ENCODE measurements at regions not wholly inside any gene's neighbourhood (a gene's known extent, or its start where the extent isn't known, plus 50 kb on each side); places are given as distances from the start of the nearest gene placed in this dataset.

DNA sequence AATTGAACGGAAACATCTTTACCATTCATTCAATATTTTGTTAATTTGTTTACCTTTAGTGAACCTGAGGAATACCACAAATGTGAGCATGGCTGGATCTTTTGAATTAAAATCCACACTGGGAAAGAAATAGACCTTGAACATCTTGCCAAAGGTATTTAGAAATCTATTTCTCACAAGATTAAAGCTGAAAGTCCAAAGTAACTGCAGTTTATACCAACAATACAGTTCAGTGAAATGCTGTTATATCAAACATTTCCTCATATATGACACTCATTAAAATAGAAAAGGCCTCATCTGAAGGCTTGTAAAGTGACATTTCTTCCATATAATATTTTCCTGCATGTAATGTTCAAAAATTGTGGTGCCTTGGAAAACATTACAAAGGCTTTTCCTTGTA is 166.5 kb upstream of the HAND2 start:
- no peaks in the 10 kb centered on the region for H3K79me2 ChIP-seq (ENCODE audit: insufficient read depth, low read length)
- H4K20me1 ChIP-seq (ENCODE audit: insufficient read depth, low read length, poor library complexity, severe bottlenecking) = no peaks in the 10 kb centered on the region
- no peaks in the 10 kb centered on the region for H3K9me3 ChIP-seq (ENCODE audit: insufficient read depth, low read depth, low read length)
- H3K27me3 ChIP-seq (ENCODE audit: insufficient read depth, low read length, poor library complexity, severe bottlenecking) = no peaks in the 10 kb centered on the region
- H3K9ac ChIP-seq (ENCODE audit: low read depth, low read length, poor library complexity, severe bottlenecking) = no peak overlapping the region
- no peak overlapping the region for H3K4me2 ChIP-seq (ENCODE audit: low read depth, low read length, poor library complexity, severe bottlenecking)
- H3K4me3 ChIP-seq (ENCODE audit: low read length, poor library complexity, severe bottlenecking) = no peak overlapping the region
- no peak for TF ChIP-seq EZH2phosphoT487 (IDR thresholded peaks at IDR 0.05; ENCODE audit: borderline replicate concordance)
- TF ChIP-seq CTCF (conservative IDR thresholded peaks at IDR 0.05; ENCODE audit: low read length) = no peak
- H3K4me1 ChIP-seq (ENCODE audit: insufficient read depth, low read length, poor library complexity, severe bottlenecking) = no peaks in the 10 kb centered on the region
- no peaks in the 10 kb centered on the region for H3F3A ChIP-seq (ENCODE audit: low read depth)
- no peaks in the 10 kb centered on the region for H3K9me2 ChIP-seq (replicated peaks; ENCODE audit: low read depth, low read length)
- H2AFZ ChIP-seq (ENCODE audit: low read length) = no peak overlapping the region
- H3K36me3 ChIP-seq (ENCODE audit: insufficient read depth, low read length) = no peaks in the 10 kb centered on the region

GRCh38 chr4:173696011-173696410 is 166.0 kb upstream of the HAND2 start:
- no peaks in the 10 kb centered on the region for H3K4me1 ChIP-seq (ENCODE audit: insufficient read depth, low read length, poor library complexity, severe bottlenecking)

DNA sequence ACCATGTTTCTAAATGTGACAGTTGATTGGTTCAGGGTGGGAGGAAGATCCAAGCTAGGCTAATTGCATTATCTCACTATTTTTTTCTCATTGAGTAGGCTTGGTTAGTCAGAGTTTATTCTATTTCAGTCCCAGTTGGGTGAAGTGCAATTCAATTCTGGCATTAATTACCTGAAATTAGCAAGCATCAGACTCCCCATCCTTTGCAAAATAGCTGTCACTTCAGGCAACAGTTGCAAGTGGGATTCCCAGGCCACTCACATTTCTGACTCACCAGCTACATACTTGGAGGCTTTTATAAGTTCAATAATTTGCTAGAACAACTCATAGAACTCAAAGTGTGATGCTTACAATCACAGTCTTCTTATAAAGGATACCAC is 155.8 kb upstream of the HAND2 start:
- no peaks in the 10 kb centered on the region for H3K79me2 ChIP-seq (ENCODE audit: insufficient read depth, low read length)
- no peak overlapping the region for H3K4me2 ChIP-seq (ENCODE audit: low read depth, low read length, poor library complexity, severe bottlenecking)
- TF ChIP-seq CTCF (conservative IDR thresholded peaks at IDR 0.05; ENCODE audit: low read length) (no peak), EZH2phosphoT487 (IDR thresholded peaks at IDR 0.05; ENCODE audit: borderline replicate concordance) (no peak)
- H3K9me2 ChIP-seq (replicated peaks; ENCODE audit: low read depth, low read length) = no peaks in the 10 kb centered on the region
- no peaks in the 10 kb centered on the region for H3K4me1 ChIP-seq (ENCODE audit: insufficient read depth, low read length, poor library complexity, severe bottlenecking)
- no peaks in the 10 kb centered on the region for H3F3A ChIP-seq (ENCODE audit: low read depth)
- no peaks in the 10 kb centered on the region for H3K36me3 ChIP-seq (ENCODE audit: insufficient read depth, low read length)
- no peaks in the 10 kb centered on the region for H3K9me3 ChIP-seq (ENCODE audit: insufficient read depth, low read depth, low read length)
- H4K20me1 ChIP-seq (ENCODE audit: insufficient read depth, low read length, poor library complexity, severe bottlenecking) = no peaks in the 10 kb centered on the region
- no peak overlapping the region for H3K9ac ChIP-seq (ENCODE audit: low read depth, low read length, poor library complexity, severe bottlenecking)
- H2AFZ ChIP-seq (ENCODE audit: low read length) = no peak overlapping the region
- H3K27me3 ChIP-seq (ENCODE audit: insufficient read depth, low read length, poor library complexity, severe bottlenecking) = no peaks in the 10 kb centered on the region
- no peak overlapping the region for H3K4me3 ChIP-seq (ENCODE audit: low read length, poor library complexity, severe bottlenecking)

More at GRCh38 chr4:173696011-173696410, 166.0 kb upstream of the HAND2 start:
- Histone ChIP-seq H4K20me1 (ENCODE audit: insufficient read depth, low read length, poor library complexity, severe bottlenecking) (no peaks in the 10 kb centered on the region), H3F3A (ENCODE audit: low read depth) (no peaks in the 10 kb centered on the region), H2AFZ (ENCODE audit: low read length) (no peak overlapping the region), H3K4me3 (ENCODE audit: low read length, poor library complexity, severe bottlenecking) (no peak overlapping the region), H3K79me2 (ENCODE audit: insufficient read depth, low read length) (no peaks in the 10 kb centered on the region), H3K9me3 (ENCODE audit: insufficient read depth, low read depth, low read length) (no peaks in the 10 kb centered on the region), H3K9me2 (replicated peaks; ENCODE audit: low read depth, low read length) (no peaks in the 10 kb centered on the region), H3K4me2 (ENCODE audit: low read depth, low read length, poor library complexity, severe bottlenecking) (no peak overlapping the region), H3K36me3 (ENCODE audit: insufficient read depth, low read length) (no peaks in the 10 kb centered on the region), H3K9ac (ENCODE audit: low read depth, low read length, poor library complexity, severe bottlenecking) (no peak overlapping the region), H3K27me3 (ENCODE audit: insufficient read depth, low read length, poor library complexity, severe bottlenecking) (no peaks in the 10 kb centered on the region)
- TF ChIP-seq CTCF (conservative IDR thresholded peaks at IDR 0.05; ENCODE audit: low read length) = no peak
- no peak for TF ChIP-seq EZH2phosphoT487 (IDR thresholded peaks at IDR 0.05; ENCODE audit: borderline replicate concordance)

Measured in Loucy (cell line).